GM18508 (cell line): ENCODE measurements at regions not wholly inside any gene's neighbourhood (a gene's known extent, or its start where the extent isn't known, plus 50 kb on each side); places are given as distances from the start of the nearest gene placed in this dataset.
"Not testable (repeated sequence)": the region's sequence is repeated elsewhere in the genome, so short reads cannot be mapped to it uniquely, and the experiment has no call there.

Experiments
- ATAC-seq: cut with Tn5 transposase; IDR thresholded peaks from one replicate; pipeline ENCODE4 v1.9.1; 2021; ENCODE audit warnings: moderate number of reproducible peaks; ENCODE audit not compliant: insufficient read depth, unreplicated experiment

GRCh38 chr9:115393976-115394775 is 276.2 kb upstream of the TNC start:
- ATAC-seq: no peak

- no peak for ATAC-seq
These were observed 277.6 kb upstream of the TNC start for GRCh38 chr9:115395511-115396021.

- no peak for ATAC-seq
These were observed 278.1 kb upstream of the TNC start for GRCh38 chr9:115396071-115396529.

- ATAC-seq: no peak
These were observed 279.8 kb upstream of the TNC start for GRCh38 chr9:115397591-115398312.

- no peak for ATAC-seq
These were observed 280.3 kb upstream of the TNC start for GRCh38 chr9:115398313-115398650.

- ATAC-seq: no peak
These were observed 281.0 kb upstream of the TNC start for GRCh38 chr9:115398996-115399395.

GRCh38 chr9:115400796-115401195 is 282.8 kb upstream of the TNC start:
- no peak for ATAC-seq

GRCh38 chr9:115401756-115402327 is 283.9 kb upstream of the TNC start:
- ATAC-seq: no peak

- no peak for ATAC-seq
These were observed 285.8 kb upstream of the TNC start for GRCh38 chr9:115403753-115404152.

GRCh38 chr9:115404311-115404710 is 286.4 kb upstream of the TNC start:
- ATAC-seq: no peak

- no peak for ATAC-seq
These were observed 293.6 kb upstream of the TNC start for GRCh38 chr9:115411516-115411915.

GRCh38 chr9:115411993-115412452 is 294.1 kb upstream of the TNC start:
- no peak for ATAC-seq

GRCh38 chr9:115412656-115413055 is 294.7 kb upstream of the TNC start:
- ATAC-seq: no peak

GRCh38 chr9:115413304-115413703 is 295.3 kb upstream of the TNC start:
- no peak for ATAC-seq

GRCh38 chr9:115413766-115414382 is 295.9 kb upstream of the TNC start:
- ATAC-seq: no peak

GRCh38 chr9:115414561-115414960 is 296.6 kb upstream of the TNC start:
- ATAC-seq: no peak

- no peak for ATAC-seq
These were observed 297.5 kb upstream of the TNC start for GRCh38 chr9:115415450-115415849.

- peak; percentile 59 for ATAC-seq
These were observed 298.3 kb upstream of the TNC start for GRCh38 chr9:115416299-115416698.

GRCh38 chr9:115418181-115418580 is 300.2 kb upstream of the TNC start:
- not testable (repeated sequence) for ATAC-seq

- no peak for ATAC-seq
These were observed 305.0 kb upstream of the TNC start for GRCh38 chr9:115422932-115423440.
